ENCODE measurements at regions not wholly inside any gene's neighbourhood (a gene's known extent, or its start where the extent isn't known, plus 50 kb on each side); places are given as distances from the start of the nearest gene placed in this dataset.

DNA sequence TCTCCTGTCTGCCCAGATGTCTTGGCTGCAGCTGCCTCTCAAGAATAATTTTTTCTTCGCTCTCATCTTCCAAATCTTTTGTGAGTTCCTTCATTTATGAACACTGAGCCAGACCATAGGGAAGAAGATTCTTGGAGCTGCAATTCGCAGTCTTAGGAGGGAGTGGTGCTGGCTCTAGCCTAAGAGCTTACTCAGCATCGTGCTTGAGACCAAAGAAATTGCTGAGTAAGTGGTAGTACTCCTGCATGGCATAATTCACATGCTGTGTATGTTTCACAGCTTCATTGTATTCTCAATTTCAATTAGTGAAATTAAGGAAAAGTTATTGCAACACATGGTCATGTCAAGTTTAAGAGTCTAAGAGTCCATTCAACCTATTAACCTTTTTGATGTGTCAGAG, 771.7 kb downstream of the ADCYAP1 start:
- Histone ChIP-seq H3K36me3 (no peaks in the 10 kb centered on the region), H3K4me3 (no peak overlapping the region), H3K27me3 (no peaks in the 10 kb centered on the region), H3K27ac (no peak overlapping the region), H3K9me3 (peaks cover 0 to 5% of the 10 kb centered on the region in 2 donors), H3K4me1 (no peaks in the 10 kb centered on the region)
- intact Hi-C loops (cut with DNase I; ENCODE audit: low total_unique reads): no loop called here
- no peak for DNase-seq (ENCODE audit: low spot score in 2 of 2)
- TF ChIP-seq, protein P1, sequence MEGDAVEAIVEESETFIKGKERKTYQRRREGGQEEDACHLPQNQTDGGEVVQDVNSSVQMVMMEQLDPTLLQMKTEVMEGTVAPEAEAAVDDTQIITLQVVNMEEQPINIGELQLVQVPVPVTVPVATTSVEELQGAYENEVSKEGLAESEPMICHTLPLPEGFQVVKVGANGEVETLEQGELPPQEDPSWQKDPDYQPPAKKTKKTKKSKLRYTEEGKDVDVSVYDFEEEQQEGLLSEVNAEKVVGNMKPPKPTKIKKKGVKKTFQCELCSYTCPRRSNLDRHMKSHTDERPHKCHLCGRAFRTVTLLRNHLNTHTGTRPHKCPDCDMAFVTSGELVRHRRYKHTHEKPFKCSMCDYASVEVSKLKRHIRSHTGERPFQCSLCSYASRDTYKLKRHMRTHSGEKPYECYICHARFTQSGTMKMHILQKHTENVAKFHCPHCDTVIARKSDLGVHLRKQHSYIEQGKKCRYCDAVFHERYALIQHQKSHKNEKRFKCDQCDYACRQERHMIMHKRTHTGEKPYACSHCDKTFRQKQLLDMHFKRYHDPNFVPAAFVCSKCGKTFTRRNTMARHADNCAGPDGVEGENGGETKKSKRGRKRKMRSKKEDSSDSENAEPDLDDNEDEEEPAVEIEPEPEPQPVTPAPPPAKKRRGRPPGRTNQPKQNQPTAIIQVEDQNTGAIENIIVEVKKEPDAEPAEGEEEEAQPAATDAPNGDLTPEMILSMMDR (IDR thresholded peaks at IDR 0.05): no peak
- TF ChIP-seq POLR2AphosphoS5 (IDR thresholded peaks at IDR 0.05): no peak

DNA sequence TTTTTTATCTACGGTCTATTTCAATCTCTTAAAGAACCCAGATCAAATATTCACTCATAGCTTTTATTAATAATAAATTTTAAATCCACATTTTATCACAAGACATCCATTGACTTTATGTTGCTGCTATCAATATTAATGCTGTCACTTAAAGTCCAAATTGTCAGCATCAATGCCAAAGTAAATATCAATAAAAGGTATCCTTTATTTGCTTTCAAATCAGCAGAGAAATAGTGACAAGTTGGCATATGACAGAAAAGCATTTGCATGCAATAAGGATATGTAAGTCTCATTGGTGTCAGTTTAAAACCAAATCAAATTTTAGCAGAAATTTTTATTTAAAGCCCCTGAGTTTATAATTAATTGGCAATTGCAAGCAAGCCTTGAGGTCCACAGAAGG, 775.4 kb downstream of the ADCYAP1 start:
- Histone ChIP-seq H3K9me3 (no peaks in the 10 kb centered on the region), H3K36me3 (no peaks in the 10 kb centered on the region), H3K4me3 (no peak overlapping the region), H3K27me3 (no peaks in the 10 kb centered on the region), H3K4me1 (no peaks in the 10 kb centered on the region), H3K27ac (no peak overlapping the region)
- DNase-seq (ENCODE audit: low spot score in 2 of 2): no peak
- intact Hi-C loops (cut with DNase I; ENCODE audit: low total_unique reads): no loop called here
- TF ChIP-seq, protein P1 (IDR thresholded peaks at IDR 0.05): no peak
- TF ChIP-seq POLR2A (IDR thresholded peaks at IDR 0.05): no peak
- no peak for TF ChIP-seq POLR2AphosphoS5 (IDR thresholded peaks at IDR 0.05)

DNA sequence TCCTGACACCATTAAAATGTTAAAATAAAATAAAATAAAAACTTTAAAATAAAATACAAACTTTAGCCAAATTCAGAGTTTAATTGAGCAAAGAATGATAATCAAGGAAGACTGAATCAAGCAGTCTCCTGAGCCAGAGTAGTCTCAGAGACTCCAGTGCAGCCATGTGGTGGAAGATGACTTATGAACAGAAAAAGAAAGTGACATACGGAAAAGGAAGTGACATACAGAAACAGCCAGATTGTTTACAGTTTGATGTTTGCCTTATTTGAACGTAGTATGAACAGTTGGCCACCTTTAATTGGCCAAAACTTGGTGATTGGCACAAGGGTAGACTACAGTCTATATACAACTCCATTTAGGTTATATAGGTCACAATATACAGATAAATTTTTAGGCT, 787.2 kb downstream of the ADCYAP1 start:
- H3K4me3 ChIP-seq: no peak overlapping the region
- H3K36me3 ChIP-seq: no peaks in the 10 kb centered on the region
- H3K27ac ChIP-seq: no peak overlapping the region
- intact Hi-C loops (cut with DNase I; ENCODE audit: low total_unique reads): no loop called here
- H3K4me1 ChIP-seq: no peaks in the 10 kb centered on the region
- no peak for DNase-seq (ENCODE audit: low spot score in 2 of 2)
- H3K9me3 ChIP-seq: peaks cover 0 to 3% of the 10 kb centered on the region in 2 donors
- no peaks in the 10 kb centered on the region for H3K27me3 ChIP-seq
- no peak for TF ChIP-seq POLR2AphosphoS5 (IDR thresholded peaks at IDR 0.05)
- TF ChIP-seq, protein P1 (IDR thresholded peaks at IDR 0.05): no peak
- TF ChIP-seq POLR2A (IDR thresholded peaks at IDR 0.05): no peak

DNA sequence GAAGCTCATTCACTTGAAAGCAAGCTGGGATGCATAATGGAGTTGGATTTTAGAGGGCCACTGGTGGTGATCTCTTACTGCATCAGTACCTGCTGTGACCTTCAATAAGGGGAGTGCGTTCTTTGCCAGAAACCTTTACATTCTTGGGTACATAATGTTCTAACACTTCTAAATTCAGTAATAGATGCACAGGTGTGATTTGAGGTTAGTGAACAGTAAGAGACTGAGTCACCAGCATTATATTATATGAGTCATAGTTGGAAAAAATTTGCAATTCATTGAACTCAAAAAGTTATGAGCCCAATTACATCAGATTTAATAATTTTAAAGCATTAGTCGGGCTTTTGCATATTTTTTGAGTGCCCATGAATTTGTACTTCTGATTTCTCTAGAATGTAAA, 803.3 kb downstream of the ADCYAP1 start:
- H3K4me1 ChIP-seq: no peaks in the 10 kb centered on the region
- TF ChIP-seq POLR2A (IDR thresholded peaks at IDR 0.05): no peak
- TF ChIP-seq POLR2AphosphoS5 (IDR thresholded peaks at IDR 0.05): no peak
- TF ChIP-seq, protein P1 (IDR thresholded peaks at IDR 0.05): no peak
- intact Hi-C loops (cut with DNase I; ENCODE audit: low total_unique reads): loop anchor here (5.0 kb wide), 1 partner anchor 124 kb away; no protein-coding TSS in a partner anchor
- no peak overlapping the region for H3K27ac ChIP-seq
- no peak for DNase-seq (ENCODE audit: low spot score in 2 of 2)
- H3K36me3 ChIP-seq: no peaks in the 10 kb centered on the region
- H3K4me3 ChIP-seq: no peak overlapping the region
- no peaks in the 10 kb centered on the region for H3K27me3 ChIP-seq
- no peaks in the 10 kb centered on the region for H3K9me3 ChIP-seq

DNA sequence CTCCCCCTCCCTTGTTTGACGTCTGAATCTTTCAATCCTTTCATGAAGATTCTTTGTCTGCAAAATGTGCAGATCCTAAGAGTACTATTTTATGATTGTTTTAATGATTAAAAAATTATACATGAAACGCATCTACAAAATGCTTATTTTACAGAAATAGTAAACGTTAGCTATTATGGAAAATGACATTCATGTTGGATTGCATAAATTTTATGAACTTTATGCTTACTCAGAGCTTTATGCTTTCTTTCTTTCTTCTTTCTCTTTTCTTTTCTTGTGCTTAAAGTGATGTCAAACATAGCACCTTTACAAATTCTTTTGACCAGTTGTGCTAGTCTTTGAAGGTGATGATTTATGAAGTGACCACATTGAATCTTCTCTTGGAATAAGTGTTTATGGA, 805.4 kb downstream of the ADCYAP1 start:
- no peaks in the 10 kb centered on the region for H3K9me3 ChIP-seq

More for the DNA sequence above, 805.4 kb downstream of the ADCYAP1 start:
- TF ChIP-seq, protein P1 (IDR thresholded peaks at IDR 0.05): no peak
- TF ChIP-seq POLR2AphosphoS5 (IDR thresholded peaks at IDR 0.05) (no peak), POLR2A (IDR thresholded peaks at IDR 0.05) (no peak)
- Histone ChIP-seq H3K27me3 (no peaks in the 10 kb centered on the region), H3K4me1 (no peaks in the 10 kb centered on the region), H3K4me3 (no peak overlapping the region), H3K36me3 (no peaks in the 10 kb centered on the region), H3K27ac (no peak overlapping the region)
- intact Hi-C loops (cut with DNase I; ENCODE audit: low total_unique reads): no loop called here
- no peak for DNase-seq (ENCODE audit: low spot score in 2 of 2)

All from breast epithelium (tissue), 4 donors.